ENCODE measurements at regions not wholly inside any gene's neighbourhood (a gene's known extent, or its start where the extent isn't known, plus 50 kb on each side); places are given as distances from the start of the nearest gene placed in this dataset.

DNA sequence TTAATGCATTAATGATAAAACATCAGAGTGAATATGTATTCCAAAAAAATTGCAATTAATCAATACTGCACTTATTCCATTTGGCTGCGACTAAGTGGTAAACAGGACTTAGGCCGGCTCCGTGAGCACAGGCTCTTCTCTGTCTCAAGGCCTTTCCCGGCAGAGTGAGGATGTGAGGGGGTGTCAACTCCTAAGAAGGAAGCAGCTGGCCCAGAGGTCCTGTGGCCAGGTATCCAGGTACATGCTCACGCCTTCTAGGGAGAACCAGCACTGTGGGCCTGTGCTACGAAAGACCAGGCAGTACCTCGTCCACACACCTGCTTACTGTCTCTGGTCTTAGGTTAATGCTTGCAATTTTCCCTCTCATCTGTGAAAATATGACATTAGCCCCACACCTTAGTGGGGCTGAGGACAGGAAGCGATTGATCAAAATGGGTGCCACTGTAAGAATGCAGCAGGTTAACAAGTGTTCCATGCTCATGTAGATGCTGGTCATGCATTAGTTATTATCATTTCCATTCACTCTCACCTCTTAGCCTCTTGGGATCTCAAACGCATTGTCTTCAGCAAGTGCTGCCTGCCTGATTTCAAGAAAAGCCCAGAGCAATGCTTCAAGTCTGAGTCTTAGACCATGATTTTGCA lies 175.3 kb downstream of the ABHD5 start:
- H3K4me1 ChIP-seq (ENCODE audit: control insufficient read depth, insufficient read depth, low read length): no peaks in the 10 kb centered on the region
- H3K4me3 ChIP-seq (ENCODE audit: low read length): no peak overlapping the region
- H3K36me3 ChIP-seq (ENCODE audit: control insufficient read depth, insufficient read depth, low read length): no peaks in the 10 kb centered on the region
- no peak overlapping the region for H3K27ac ChIP-seq (ENCODE audit: low read length)
- no peaks in the 10 kb centered on the region for H3K9me3 ChIP-seq (ENCODE audit: control insufficient read depth, insufficient read depth, low read length)
- H3K27me3 ChIP-seq (ENCODE audit: control insufficient read depth, insufficient read depth, low read length): no peaks in the 10 kb centered on the region
- no CpG with 5 or more reads among the region's 9 CpGs for WGBS (ENCODE audit: insufficient coverage, insufficient read length)
- no peak for DNase-seq (ENCODE audit: low read depth, low spot score)

DNA sequence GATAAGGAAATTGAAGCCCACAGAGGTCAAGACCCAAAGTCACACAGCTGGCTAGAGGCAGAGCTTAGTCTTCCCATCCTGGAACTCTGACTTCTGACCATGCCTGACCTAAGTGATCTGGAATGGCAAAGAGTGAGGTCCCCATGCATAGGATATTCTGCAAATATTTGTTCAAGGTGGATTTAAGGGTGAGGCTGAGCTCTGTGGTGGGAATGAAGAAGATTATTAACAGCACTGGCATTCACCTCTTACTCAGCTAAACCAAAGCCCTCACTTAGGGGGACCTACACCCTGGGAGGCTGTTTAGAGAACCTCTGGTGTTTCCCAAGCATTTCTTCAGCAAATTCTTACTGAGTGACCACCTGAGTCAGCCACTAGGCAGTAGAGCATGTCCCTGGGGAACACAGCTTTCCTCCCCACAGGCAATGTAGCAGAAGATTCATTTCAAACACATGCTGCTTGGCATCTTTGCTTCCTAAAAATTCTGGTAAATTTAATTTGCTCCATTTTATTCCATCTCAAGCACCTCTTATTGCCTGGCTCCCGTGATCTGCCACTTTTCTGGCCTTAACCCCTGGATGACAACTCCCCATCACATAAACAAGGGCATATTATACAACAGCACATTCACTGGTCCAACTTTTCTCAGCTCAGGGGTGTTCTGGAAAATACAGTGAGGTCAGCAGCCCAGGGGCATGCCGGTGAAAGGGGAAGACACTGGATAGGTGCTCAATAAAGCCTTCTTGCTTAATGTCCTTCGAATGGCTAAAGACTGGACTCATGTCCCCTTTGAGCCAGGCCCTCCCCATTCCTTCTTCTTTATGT lies 176.0 kb downstream of the ABHD5 start:
- Histone ChIP-seq H3K9me3 (ENCODE audit: control insufficient read depth, insufficient read depth, low read length) (no peaks in the 10 kb centered on the region), H3K4me3 (ENCODE audit: low read length) (no peak overlapping the region), H3K36me3 (ENCODE audit: control insufficient read depth, insufficient read depth, low read length) (no peaks in the 10 kb centered on the region), H3K27me3 (ENCODE audit: control insufficient read depth, insufficient read depth, low read length) (no peaks in the 10 kb centered on the region), H3K4me1 (ENCODE audit: control insufficient read depth, insufficient read depth, low read length) (no peaks in the 10 kb centered on the region), H3K27ac (ENCODE audit: low read length) (no peak overlapping the region)
- no peak for DNase-seq (ENCODE audit: low read depth, low spot score)
- WGBS (ENCODE audit: insufficient coverage, insufficient read length): no CpG with 5 or more reads among the region's 3 CpGs

DNA sequence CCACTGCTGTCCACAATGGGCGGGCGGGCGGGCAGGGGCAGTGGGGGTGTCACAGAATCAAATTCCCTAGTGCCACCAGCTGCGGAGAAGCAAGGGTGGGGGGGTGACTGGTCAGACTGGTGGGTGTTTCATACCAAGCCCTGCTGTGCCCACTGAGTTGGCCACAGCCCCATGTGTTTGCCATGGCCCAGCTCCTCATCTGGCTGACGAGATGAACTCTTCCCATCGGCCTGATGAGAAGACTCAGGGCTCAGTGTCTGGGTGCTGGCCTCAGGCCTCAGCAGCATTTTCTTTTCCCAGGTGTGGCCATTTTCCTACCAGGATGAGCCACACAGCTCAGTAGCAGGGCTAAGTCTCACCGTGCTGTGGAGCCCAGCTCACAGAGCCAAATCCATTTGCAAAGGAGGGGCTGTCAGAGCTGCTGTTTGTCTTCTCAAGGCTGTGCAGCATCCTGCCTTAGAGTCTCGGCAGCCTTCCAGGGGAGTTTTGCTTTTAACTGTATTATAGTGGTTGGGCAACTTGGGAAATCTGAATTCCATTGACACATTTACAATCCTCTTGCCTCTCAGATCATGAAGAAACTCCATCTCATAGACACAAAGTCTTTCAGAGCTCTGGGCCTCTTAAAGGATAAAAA lies 176.8 kb downstream of the ABHD5 start:
- Histone ChIP-seq H3K4me3 (ENCODE audit: low read length) (no peak overlapping the region), H3K27ac (ENCODE audit: low read length) (no peak overlapping the region), H3K36me3 (ENCODE audit: control insufficient read depth, insufficient read depth, low read length) (no peaks in the 10 kb centered on the region), H3K4me1 (ENCODE audit: control insufficient read depth, insufficient read depth, low read length) (no peaks in the 10 kb centered on the region), H3K27me3 (ENCODE audit: control insufficient read depth, insufficient read depth, low read length) (no peaks in the 10 kb centered on the region), H3K9me3 (ENCODE audit: control insufficient read depth, insufficient read depth, low read length) (no peaks in the 10 kb centered on the region)
- WGBS (ENCODE audit: insufficient coverage, insufficient read length): no CpG with 5 or more reads among the region's 8 CpGs
- no peak for DNase-seq (ENCODE audit: low read depth, low spot score)

DNA sequence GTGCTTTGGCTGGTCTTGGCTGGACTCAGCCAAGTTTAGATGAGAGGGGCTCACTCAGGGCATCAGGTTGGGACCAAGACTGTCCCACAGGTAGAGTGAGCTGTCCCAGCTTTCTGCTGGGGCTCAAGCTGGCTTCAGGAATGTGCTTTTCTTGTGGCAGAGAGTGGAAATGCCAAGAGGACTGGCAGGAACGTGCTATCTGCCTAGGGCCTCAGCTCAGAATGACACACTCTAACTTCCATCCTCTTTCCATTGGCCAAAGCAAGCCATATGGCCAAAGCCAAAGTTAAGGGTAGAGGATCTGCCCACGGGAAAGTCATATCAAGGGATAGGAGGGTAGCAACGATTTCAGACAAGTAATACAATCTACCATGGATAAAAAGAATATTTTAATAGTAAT lies 178.8 kb downstream of the ABHD5 start:
- peaks cover 3% of the 10 kb centered on the region; the same call in 1 of the 2 replicates for H3K4me1 ChIP-seq (ENCODE audit: control insufficient read depth, insufficient read depth, low read length)
- no peak overlapping the region for H3K4me3 ChIP-seq (ENCODE audit: low read length)
- no CpG with 5 or more reads among the region's 3 CpGs for WGBS (ENCODE audit: insufficient coverage, insufficient read length)
- DNase-seq (ENCODE audit: low read depth, low spot score): no peak
- no peak overlapping the region for H3K27ac ChIP-seq (ENCODE audit: low read length)
- no peaks in the 10 kb centered on the region for H3K36me3 ChIP-seq (ENCODE audit: control insufficient read depth, insufficient read depth, low read length)
- H3K27me3 ChIP-seq (ENCODE audit: control insufficient read depth, insufficient read depth, low read length): no peaks in the 10 kb centered on the region
- no peaks in the 10 kb centered on the region for H3K9me3 ChIP-seq (ENCODE audit: control insufficient read depth, insufficient read depth, low read length)

DNA sequence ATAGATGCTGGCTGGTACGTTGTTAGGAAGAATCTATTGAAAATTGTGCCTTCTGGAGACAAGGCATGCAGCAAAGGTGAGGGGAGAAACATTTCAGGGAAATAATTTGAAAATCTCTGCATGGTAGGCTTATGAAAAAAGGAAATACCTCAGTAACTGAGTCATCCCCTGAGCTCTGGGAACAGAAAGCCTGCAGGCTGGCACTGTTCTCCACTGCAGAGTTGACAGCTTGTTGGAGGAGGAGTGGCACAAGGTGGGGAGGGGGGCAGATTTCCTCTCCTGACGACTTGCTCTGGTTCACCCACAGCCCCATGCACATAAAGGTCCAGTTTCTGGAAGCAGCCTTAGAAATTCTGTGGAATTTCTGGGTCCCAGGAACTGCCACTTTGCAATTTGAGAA lies 179.4 kb downstream of the ABHD5 start:
- no CpG with 5 or more reads among the region's 2 CpGs for WGBS (ENCODE audit: insufficient coverage, insufficient read length)
- no peak for DNase-seq (ENCODE audit: low read depth, low spot score)

DNA sequence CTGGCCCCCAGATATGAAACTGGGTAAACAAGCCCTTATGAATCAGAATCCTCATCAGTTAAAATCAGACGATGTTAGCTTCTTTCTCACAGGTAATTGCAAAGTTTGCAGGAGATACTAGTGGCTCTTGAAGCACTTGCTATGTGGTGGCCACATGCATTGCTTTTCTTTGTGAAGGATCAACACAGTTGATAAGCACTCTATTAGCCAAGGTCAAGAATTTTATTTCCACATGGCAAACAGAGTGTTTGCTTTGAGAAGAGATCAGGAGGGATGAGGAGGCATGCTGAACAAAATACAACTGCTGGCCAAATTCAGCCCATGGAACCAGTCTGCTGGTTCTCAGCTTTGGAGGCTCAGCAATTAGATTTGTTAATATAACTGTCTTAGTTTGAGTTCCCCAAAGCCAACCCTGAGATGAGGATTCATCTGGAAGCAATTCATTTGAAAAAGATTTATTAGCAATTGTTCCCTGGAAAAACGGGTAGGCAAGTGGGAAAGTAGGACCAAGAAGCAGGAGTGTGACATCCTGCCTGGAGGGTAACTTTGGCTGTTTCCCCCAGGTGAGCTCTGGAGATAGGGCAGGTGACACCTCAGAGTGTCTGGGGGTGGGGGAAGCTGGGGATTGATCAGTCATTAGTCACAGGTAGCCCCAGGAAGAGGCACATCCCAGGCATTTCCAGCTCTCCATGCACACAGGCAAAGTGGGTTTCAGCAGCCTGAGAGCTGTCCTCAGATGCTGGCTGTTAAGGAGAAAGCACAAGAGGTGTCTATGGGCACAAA lies 180.3 kb downstream of the ABHD5 start:
- Histone ChIP-seq H3K36me3 (ENCODE audit: control insufficient read depth, insufficient read depth, low read length) (no peaks in the 10 kb centered on the region), H3K9me3 (ENCODE audit: control insufficient read depth, insufficient read depth, low read length) (no peaks in the 10 kb centered on the region), H3K4me1 (ENCODE audit: control insufficient read depth, insufficient read depth, low read length) (peaks cover 3% of the 10 kb centered on the region; the same call in 1 of the 2 replicates), H3K27me3 (ENCODE audit: control insufficient read depth, insufficient read depth, low read length) (no peaks in the 10 kb centered on the region), H3K27ac (ENCODE audit: low read length) (no peak overlapping the region), H3K4me3 (ENCODE audit: low read length) (no peak overlapping the region)
- no CpG with 5 or more reads among the region's 2 CpGs for WGBS (ENCODE audit: insufficient coverage, insufficient read length)
- no peak for DNase-seq (ENCODE audit: low read depth, low spot score)

More for the DNA sequence above, 179.4 kb downstream of the ABHD5 start:
- Histone ChIP-seq H3K4me3 (ENCODE audit: low read length) (no peak overlapping the region), H3K36me3 (ENCODE audit: control insufficient read depth, insufficient read depth, low read length) (no peaks in the 10 kb centered on the region), H3K9me3 (ENCODE audit: control insufficient read depth, insufficient read depth, low read length) (no peaks in the 10 kb centered on the region), H3K27ac (ENCODE audit: low read length) (no peak overlapping the region), H3K4me1 (ENCODE audit: control insufficient read depth, insufficient read depth, low read length) (peaks cover 3% of the 10 kb centered on the region; the same call in 1 of the 2 replicates), H3K27me3 (ENCODE audit: control insufficient read depth, insufficient read depth, low read length) (no peaks in the 10 kb centered on the region)

DNA sequence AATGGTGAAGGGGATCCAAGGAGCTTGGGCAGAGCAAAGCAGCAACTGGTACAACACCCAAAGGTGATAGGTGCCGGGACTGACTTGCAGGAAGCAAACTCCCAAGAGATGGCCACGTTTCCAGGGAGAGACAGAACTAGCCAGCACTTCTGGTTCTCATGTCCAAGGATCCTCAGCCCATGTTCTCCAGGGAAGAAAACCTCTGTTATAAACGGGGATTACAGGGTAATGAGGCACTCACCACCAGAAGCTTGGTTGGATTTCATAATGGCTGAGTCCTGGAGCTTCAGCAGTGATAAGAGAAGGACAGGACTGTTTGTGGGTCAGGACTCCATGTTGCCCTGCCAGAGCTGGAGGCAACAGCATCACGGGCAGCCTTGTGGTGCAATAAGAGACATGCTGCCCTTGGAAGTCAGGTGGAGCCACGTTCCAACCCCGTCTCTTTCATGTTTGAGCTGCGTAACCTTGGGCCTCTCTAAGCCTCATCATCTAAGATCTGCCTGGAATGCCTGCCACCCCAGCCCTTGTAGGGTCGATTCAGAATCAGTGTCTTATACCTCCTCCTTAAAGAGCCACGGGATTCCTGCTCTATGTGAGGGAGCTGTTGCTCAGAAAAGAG lies 181.0 kb downstream of the ABHD5 start:
- no peaks in the 10 kb centered on the region for H3K36me3 ChIP-seq (ENCODE audit: control insufficient read depth, insufficient read depth, low read length)
- no peak overlapping the region for H3K27ac ChIP-seq (ENCODE audit: low read length)
- H3K9me3 ChIP-seq (ENCODE audit: control insufficient read depth, insufficient read depth, low read length): no peaks in the 10 kb centered on the region
- no peaks in the 10 kb centered on the region for H3K27me3 ChIP-seq (ENCODE audit: control insufficient read depth, insufficient read depth, low read length)
- DNase-seq (ENCODE audit: low read depth, low spot score): no peak
- no CpG with 5 or more reads among the region's 9 CpGs for WGBS (ENCODE audit: insufficient coverage, insufficient read length)
- no peak overlapping the region for H3K4me3 ChIP-seq (ENCODE audit: low read length)
- peaks cover 3% of the 10 kb centered on the region; the same call in 1 of the 2 replicates for H3K4me1 ChIP-seq (ENCODE audit: control insufficient read depth, insufficient read depth, low read length)

DNA sequence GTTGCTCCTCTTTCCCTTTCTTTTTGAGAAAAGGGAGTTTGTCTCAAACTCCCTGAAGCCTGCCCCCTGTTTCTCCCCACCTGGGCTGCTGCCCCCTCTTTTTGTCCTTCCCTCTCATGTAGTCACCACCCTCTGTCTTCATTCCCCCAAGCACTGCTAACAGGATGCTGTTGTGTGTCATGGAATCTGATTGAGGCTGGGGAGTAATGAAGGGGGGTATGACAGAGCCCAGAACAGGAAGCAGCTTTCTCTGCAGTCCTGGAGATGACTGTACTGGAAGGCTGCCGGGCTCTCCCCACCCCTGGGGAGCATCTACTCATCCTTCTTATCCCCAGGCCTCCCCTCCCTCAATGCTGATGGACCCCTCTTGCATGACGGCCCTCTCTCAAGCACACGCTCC lies 181.6 kb downstream of the ABHD5 start:
- no peak for DNase-seq (ENCODE audit: low read depth, low spot score)
- Histone ChIP-seq H3K36me3 (ENCODE audit: control insufficient read depth, insufficient read depth, low read length) (no peaks in the 10 kb centered on the region), H3K9me3 (ENCODE audit: control insufficient read depth, insufficient read depth, low read length) (no peaks in the 10 kb centered on the region), H3K27me3 (ENCODE audit: control insufficient read depth, insufficient read depth, low read length) (no peaks in the 10 kb centered on the region), H3K4me3 (ENCODE audit: low read length) (no peak overlapping the region), H3K4me1 (ENCODE audit: control insufficient read depth, insufficient read depth, low read length) (peaks cover 3% of the 10 kb centered on the region; the same call in 1 of the 2 replicates), H3K27ac (ENCODE audit: low read length) (no peak overlapping the region)
- no CpG with 5 or more reads among the region's 3 CpGs for WGBS (ENCODE audit: insufficient coverage, insufficient read length)

DNA sequence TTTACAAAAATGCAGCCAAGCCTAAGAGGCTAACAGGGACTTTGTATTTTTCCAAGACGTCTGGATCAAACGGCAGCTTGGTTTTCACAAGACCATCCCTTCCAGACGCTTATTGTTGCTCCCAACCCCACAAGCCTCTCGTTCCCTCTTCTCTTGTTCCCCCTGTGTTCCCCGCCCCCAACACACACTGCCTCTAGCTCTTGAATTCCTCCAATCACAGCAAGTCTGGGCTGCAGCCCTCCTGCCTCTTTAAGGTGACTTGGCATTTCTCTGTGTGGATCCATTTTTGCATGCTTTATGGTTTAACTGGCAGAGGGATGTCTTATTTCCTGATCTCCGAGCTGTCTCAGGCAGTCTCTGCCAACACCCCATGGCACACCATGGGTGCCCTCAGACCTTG lies 182.2 kb downstream of the ABHD5 start:
- Histone ChIP-seq H3K27ac (ENCODE audit: low read length) (no peak overlapping the region), H3K4me1 (ENCODE audit: control insufficient read depth, insufficient read depth, low read length) (peaks cover 5% of the 10 kb centered on the region), H3K27me3 (ENCODE audit: control insufficient read depth, insufficient read depth, low read length) (no peaks in the 10 kb centered on the region), H3K9me3 (ENCODE audit: control insufficient read depth, insufficient read depth, low read length) (no peaks in the 10 kb centered on the region), H3K4me3 (ENCODE audit: low read length) (no peak overlapping the region), H3K36me3 (ENCODE audit: control insufficient read depth, insufficient read depth, low read length) (no peaks in the 10 kb centered on the region)
- WGBS (ENCODE audit: insufficient coverage, insufficient read length): no CpG with 5 or more reads among the region's 6 CpGs
- DNase-seq (ENCODE audit: low read depth, low spot score): no peak

DNA sequence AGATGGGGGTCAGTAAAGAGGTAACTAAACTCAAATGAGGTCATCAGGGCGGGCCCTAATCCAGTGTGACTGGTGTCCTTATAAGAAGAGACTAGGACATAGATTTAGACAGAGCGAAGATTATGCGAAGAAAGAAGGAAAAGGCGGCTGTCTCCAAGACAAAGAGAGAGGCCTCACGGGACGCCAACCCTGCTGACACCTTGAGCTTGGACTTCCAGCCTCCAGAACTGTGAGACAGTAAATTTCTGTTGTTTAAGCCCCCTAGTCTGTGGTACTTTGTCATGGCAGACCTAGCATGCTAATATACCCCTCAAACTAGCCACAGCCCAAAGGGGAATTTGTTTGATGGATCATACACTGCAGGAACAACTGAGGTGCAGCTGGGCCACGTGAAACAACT lies 183.0 kb downstream of the ABHD5 start:
- Histone ChIP-seq H3K36me3 (ENCODE audit: control insufficient read depth, insufficient read depth, low read length) (no peaks in the 10 kb centered on the region), H3K27ac (ENCODE audit: low read length) (no peak overlapping the region), H3K4me1 (ENCODE audit: control insufficient read depth, insufficient read depth, low read length) (peaks cover 5% of the 10 kb centered on the region), H3K9me3 (ENCODE audit: control insufficient read depth, insufficient read depth, low read length) (no peaks in the 10 kb centered on the region), H3K4me3 (ENCODE audit: low read length) (no peak overlapping the region), H3K27me3 (ENCODE audit: control insufficient read depth, insufficient read depth, low read length) (no peaks in the 10 kb centered on the region)
- DNase-seq (ENCODE audit: low read depth, low spot score): no peak
- no CpG with 5 or more reads among the region's 7 CpGs for WGBS (ENCODE audit: insufficient coverage, insufficient read length)

Measured in iPS DF 6.9 (cell line).